NCI-H2081 (cell line): ENCODE measurements at regions not wholly inside any gene's neighbourhood (a gene's known extent, or its start where the extent isn't known, plus 50 kb on each side); places are given as distances from the start of the nearest gene placed in this dataset.

Experiments
- DNase-seq, 2 experiments: peaks; one replicate each; lab custom pipeline; 2025; lab: John Stamatoyannopoulos, UW

- DNase-seq = no peak
Measured at GRCh38 chr7:46205478-46205877, 284.4 kb upstream of the IGFBP3 start.

GRCh38 chr7:46203926-46204325 is 282.9 kb upstream of the IGFBP3 start:
- no peak for DNase-seq

DNA sequence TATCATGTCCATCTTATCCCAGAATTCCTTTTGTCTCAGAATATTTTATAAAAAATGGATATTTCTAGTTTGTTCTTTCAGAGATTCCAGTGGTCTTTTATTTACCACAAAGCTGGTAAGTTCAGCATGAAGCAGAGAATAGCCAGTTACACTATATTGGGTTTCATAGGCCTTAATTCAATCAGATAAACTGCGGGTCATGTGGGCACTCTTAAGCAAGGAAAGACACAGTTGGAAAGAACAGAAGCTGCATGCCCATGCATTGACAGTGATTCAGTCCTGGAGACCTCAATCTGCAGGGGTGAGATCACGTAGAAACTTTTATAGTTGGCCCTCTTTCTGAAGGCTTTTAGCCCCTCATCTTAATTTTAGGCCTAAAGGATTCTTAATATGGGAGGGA is 281.3 kb upstream of the IGFBP3 start:
- no peak for DNase-seq

DNA sequence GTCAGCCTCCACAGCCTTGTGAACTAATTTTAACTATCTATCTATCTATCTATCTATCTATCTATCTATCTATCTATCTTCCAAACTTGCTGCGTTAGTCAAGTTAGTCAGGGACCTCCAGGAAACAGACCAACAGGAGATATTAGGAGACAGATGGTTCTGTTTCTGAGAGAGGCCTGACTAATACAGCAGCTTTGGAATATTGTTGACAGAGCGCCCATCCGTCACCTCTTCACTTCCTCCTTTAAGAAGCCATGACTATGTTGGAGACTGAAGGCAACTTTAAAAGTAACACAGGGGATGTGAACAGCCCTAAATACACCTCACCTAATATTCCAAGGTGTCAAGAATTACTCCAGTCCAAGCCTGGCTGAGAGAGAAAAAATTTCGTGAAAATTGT is 280.9 kb upstream of the IGFBP3 start:
- DNase-seq = no peak

- DNase-seq = no peak
Measured at GRCh38 chr7:46198701-46199100, 277.6 kb upstream of the IGFBP3 start.

DNA sequence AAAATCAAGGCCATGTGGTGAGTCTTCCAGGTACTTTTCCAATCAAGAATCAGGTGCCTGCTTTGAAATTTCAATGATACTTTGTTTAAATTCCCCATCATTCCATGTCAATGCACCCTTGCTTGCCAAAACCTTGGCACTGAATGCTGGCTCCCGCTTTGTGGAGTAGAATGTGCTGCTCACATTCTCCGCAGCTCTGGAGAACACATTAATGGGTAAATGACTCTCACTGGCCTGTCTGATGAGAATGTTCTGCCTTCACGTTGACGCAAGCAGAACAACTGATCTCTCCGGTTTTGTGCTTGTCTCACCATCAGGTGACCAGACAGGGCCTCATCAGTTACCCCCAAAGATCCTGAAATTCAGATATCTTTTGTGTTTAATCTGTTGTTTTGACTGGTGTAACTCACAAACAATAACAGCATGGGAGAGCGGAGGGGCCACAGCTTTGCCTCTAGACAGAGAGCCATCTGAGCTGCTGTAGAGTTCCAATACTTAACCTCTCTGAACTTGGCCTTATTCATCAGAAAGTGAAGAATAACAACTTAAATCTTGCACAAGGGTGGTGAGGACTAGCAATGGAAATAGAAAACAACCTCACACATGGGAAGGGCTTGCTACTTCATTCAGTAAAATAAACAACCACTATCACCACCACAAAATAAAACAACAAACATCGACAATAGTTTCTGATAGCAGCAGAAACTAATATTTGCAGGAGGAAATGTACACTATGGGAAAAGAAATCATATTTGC is 276.9 kb upstream of the IGFBP3 start:
- DNase-seq = no peak

DNA sequence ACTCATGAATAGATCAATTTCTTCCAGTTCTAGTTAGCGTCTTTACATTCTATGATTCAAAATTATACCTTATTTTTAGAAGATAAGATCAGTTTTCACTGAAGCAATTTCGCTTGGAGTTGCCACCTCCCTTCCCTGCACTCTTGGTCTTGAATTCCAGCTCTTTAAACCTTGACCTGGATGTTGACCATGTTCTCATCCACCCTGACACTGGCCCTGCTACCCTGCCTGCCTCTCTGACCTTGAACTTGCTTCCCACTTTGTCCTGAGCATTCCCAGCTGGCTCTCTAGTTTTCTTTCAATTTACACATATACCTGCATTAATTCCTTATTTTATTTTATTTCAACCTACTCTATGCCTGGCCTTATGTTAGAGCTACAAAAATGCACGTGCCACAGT is 274.9 kb upstream of the IGFBP3 start:
- no peak for DNase-seq

DNA sequence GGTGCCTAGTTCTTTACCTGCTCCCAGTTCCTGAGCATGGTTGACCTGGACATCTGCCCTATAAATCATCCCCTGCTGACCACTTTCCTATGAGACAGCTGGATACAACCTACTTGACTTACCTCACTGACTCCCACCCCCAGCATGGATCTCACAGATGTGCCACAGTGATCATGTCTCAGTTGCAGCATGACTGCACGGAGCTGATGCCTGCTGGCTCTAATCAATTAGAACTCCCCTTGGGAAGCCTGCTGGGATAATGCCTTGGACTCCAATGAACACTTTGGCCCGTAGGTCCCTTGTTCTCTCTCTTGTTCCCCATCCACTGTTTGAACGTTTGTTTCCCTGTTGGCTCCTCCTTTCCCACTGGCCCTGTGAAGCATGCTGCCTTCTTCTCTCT is 271.2 kb upstream of the IGFBP3 start:
- no peak for DNase-seq

GRCh38 chr7:46191776-46192175 is 270.7 kb upstream of the IGFBP3 start:
- no peak for DNase-seq

DNA sequence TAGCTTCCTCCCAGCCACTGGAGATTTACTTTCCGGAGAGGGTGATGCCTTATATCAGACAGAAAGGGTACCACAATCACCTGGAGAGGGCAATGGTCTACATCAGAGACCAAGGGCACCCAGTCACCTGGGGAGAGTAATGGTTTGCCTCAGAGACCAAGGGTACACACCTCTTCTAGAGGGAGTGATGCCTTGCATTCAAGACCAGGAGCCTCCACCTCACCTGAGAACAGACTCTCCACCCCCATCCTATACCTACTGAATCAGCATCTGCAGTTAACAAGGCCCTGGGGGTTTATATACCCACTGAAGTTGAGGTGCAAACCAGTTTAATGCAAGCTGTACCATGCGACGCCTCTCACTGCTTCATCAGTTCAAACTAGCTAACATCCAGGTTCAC is 270.2 kb upstream of the IGFBP3 start:
- no peak for DNase-seq

DNA sequence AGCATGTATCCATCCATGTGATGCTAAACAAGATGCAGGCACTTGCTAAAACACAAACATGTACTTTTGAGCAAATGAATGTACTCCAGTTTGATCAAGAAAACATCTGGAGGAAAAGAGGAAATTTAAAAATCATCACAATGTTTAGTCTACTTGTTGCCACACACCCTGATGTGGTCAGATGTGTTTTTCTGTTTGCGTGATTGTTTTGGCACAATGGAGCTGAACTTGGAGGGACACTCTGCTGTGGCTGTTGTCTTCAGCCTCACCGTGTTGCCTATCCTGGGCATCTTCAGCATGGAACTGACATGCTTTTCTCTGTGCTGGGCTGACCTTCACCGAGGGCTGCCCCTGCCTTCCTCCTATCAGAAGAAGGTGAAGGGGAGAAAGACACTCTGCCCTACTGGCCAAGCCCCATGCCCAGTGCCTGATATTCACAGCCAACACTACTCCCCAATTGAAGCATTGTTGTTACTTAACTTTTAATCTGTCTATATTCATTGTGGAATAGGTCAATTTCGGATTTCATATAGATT is 268.3 kb upstream of the IGFBP3 start:
- no peak for DNase-seq

GRCh38 chr7:46186131-46186530 is 265.1 kb upstream of the IGFBP3 start:
- no peak for DNase-seq

DNA sequence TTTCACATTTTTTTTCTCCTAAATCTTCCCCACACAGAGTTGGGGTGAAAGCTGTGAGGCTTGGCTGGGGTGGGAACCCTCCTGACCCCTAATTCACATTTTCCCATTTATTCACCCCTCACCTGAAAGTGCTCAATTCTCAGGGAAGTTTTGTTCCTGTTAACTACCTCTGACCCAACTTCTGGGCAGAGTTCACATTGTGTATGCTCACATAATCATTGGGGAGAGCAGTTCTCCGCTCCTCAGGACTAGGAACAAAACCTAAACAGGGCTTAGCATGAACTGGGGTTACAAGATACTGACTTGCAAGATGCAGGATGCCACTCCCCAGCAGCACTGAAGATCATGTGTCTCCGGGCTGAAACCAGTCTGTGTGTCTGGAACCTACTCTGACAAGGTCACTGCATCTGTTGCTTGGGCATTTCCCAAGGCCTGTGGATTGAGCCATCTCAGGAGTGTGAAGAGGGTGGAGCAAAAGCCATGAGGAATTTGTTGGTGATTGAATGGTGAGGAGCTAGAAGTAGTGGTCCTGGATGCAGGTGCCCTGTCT is 258.1 kb upstream of the IGFBP3 start:
- DNase-seq = no peak

GRCh38 chr7:46178661-46179060 is 257.6 kb upstream of the IGFBP3 start:
- DNase-seq = no peak

DNA sequence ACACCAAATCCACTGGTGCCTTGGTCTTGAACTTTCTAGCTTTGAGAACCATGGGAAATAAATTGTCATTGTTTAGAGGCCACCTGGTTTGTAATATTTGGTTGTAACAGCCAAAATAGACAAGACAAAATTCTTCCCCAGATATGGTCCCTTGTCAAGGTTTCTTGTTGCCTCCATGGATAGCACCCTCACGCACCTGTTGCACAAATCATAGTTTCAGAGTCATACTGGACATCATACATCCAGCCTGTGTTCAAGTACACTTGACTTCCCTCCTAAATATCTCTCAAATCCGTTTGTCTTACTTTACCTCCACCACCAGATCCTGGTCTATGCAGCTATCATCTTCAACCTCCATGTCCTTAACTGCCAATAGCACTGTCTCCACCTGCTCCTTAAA is 256.7 kb upstream of the IGFBP3 start:
- no peak for DNase-seq

DNA sequence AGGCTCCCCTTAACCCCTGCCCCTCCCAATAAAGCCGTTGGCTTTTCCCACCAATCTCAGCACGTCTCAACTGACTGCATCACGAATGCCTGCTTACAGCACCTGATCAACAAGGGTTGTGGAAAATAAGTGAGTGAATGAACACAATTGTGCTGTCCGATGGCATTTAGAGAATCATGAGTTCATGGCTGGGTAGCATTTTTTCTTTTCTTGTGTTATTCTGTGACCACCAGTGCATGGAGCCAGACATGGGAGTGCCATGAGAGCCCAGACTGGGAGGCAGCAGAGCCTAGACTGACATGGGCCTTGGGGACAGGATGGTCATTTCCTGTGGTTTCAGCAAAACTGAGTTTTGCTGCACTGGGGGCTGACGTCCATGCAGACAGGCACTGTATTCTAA is 254.1 kb upstream of the IGFBP3 start:
- no peak for DNase-seq

DNA sequence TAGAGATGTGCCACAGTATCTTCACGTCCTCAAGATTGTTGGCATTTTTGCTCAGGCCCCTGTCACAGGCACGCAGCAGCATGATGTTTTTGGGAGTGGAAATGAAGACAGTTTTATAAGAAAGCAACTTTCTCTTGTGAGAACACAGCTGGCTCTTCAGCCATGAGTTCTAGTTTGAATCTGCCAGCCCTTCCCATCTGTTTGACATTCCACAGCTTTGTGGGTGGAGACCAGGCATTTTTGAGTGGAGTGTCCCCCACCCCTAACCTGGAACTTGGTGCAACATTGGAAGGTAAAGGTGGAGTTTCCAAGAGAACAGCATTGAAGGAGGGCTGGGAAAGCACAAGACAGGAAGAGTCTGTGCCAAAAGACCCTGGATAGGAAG is 253.1 kb upstream of the IGFBP3 start:
- no peak for DNase-seq

DNA sequence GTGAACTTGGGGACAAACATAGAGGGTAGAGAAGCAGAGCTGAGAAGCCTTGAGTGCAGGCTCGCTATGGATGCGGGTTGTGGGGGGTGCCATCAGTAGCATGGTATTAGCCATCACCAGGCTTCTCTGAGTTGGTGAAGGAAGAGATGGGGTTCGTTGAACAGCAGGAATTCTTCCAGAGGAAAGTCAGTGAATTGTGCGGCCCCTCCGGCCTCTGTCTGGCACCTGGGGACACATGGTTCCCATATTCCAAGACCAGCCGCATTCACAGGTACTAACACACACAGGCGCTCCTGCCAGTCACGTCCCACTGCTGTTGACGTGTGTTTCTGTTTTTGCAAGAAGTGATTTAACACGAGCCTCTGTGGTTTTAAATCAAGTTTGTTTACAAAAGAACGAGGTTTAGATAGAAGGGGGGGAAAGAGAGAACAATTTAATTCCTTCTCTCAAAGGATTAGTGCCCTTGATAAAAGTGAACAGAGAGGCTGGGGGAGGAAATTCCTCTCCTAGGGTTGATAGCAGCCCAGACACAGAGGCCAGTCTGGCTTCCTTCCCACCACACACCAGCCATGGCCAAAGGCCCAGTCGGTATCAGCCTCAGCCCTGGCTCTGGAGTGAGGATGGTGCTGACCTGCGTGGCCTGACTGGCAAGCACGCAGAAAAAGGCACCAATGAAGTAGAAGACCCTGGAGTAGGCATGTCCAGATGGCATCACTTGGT is 252.6 kb upstream of the IGFBP3 start:
- no peak for DNase-seq

GRCh38 chr7:46170792-46171191 is 249.7 kb upstream of the IGFBP3 start:
- DNase-seq = no peak

GRCh38 chr7:46170021-46170420 is 248.9 kb upstream of the IGFBP3 start:
- no peak for DNase-seq

GRCh38 chr7:46169384-46169755 is 248.3 kb upstream of the IGFBP3 start:
- no peak for DNase-seq

- no peak for DNase-seq
Measured at GRCh38 chr7:46168671-46169383, 247.8 kb upstream of the IGFBP3 start.

DNA sequence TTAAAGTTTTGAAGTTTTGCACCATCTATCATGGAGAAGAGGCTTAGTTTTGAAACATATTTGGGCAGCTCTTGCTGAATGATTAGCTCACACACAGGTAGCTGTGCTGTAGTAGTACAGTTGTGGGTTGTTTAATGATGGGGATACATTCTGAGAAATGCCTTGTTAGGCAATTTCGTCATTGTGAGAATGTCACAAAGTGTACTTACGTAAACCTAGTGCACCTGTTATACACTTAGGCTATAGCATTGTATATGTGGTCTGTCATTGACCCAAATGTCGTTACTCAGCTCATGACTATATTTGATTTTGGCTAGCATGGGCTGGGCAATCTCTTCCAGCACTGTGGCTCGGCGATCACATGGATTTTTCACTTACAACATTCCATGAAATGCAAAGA is 247.2 kb upstream of the IGFBP3 start:
- DNase-seq = no peak
